Peyer's patch (tissue), 4 donors: ENCODE measurements at regions not wholly inside any gene's neighbourhood (a gene's known extent, or its start where the extent isn't known, plus 50 kb on each side); places are given as distances from the start of the nearest gene placed in this dataset.

Source experiments
- DNase-seq, 3 donors: peaks; one replicate each; pipeline ENCODE4 v3.0.0-alpha.2; 2017 to 2019
- H3K27ac ChIP-seq, 4 donors: fragments of 200-600 bp; sonication (generic); one replicate each; pipeline ENCODE4 v1.5.1; 2016 to 2019
- H3K27me3 ChIP-seq, 2 donors: fragments of 200-600 bp; sonication (generic); one replicate each; pipeline ENCODE4 v1.5.1; 2019
- H3K36me3 ChIP-seq, 3 donors: fragments of 200-600 bp; sonication (generic); one replicate each; pipeline ENCODE4 v1.5.1; 2016 to 2019
- H3K4me1 ChIP-seq, 4 donors: fragments of 200-600 bp; sonication (generic); one replicate each; pipeline ENCODE4 v1.5.1; 2016 to 2019
- H3K4me3 ChIP-seq, 4 donors: fragments of 200-600 bp; sonication (generic); 1 replicate in 3 of 4; 2 replicates in 1 of 4; pipeline ENCODE4 v1.5.1; 2016 to 2019; ENCODE audit warnings: mild to moderate bottlenecking in 1 of 4
- H3K9me3 ChIP-seq, 4 donors: fragments of 200-600 bp; sonication (generic); one replicate each; pipeline ENCODE4 v1.5.1; 2016 to 2019; ENCODE audit warnings: mild to moderate bottlenecking in 1 of 4
- POLR2A ChIP-seq, 2 donors: fragments of 450-650 bp; IDR thresholded peaks; one replicate each; pipeline ENCODE4 v1.5.1; 2017; ENCODE audit warnings: antibody characterized with exemption in 2 of 2, mild to moderate bottlenecking in 2 of 2, moderate library complexity in 2 of 2
- TF ChIP-seq, protein P1 (sequence below), 6 experiments: fragments of 450-650 bp in 4 of 6; fragments of 200-600 bp in 2 of 6; sonication (generic) in 1 of 6; IDR thresholded peaks; one replicate each; pipeline ENCODE4 v1.5.1; 2017 to 2019; ENCODE audit warnings: antibody characterized with exemption in 6 of 6, mild to moderate bottlenecking in 3 of 6, moderate library complexity in 1 of 6

- H3K4me3 ChIP-seq, result no peak overlapping the region
- no peaks in the 10 kb centered on the region for H3K4me1 ChIP-seq
- DNase-seq, result no peak
- no peaks in the 10 kb centered on the region for H3K36me3 ChIP-seq
- H3K27ac ChIP-seq, result no peak overlapping the region
- no peak for TF ChIP-seq POLR2A (IDR thresholded peaks at IDR 0.05)
- TF ChIP-seq, protein P1, sequence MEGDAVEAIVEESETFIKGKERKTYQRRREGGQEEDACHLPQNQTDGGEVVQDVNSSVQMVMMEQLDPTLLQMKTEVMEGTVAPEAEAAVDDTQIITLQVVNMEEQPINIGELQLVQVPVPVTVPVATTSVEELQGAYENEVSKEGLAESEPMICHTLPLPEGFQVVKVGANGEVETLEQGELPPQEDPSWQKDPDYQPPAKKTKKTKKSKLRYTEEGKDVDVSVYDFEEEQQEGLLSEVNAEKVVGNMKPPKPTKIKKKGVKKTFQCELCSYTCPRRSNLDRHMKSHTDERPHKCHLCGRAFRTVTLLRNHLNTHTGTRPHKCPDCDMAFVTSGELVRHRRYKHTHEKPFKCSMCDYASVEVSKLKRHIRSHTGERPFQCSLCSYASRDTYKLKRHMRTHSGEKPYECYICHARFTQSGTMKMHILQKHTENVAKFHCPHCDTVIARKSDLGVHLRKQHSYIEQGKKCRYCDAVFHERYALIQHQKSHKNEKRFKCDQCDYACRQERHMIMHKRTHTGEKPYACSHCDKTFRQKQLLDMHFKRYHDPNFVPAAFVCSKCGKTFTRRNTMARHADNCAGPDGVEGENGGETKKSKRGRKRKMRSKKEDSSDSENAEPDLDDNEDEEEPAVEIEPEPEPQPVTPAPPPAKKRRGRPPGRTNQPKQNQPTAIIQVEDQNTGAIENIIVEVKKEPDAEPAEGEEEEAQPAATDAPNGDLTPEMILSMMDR (IDR thresholded peaks at IDR 0.05), result no peak
- no peaks in the 10 kb centered on the region for H3K27me3 ChIP-seq
- no peaks in the 10 kb centered on the region for H3K9me3 ChIP-seq
Observed at GRCh38 chr4:181312066-181312465, 931.1 kb upstream of the TENM3 start.

DNA sequence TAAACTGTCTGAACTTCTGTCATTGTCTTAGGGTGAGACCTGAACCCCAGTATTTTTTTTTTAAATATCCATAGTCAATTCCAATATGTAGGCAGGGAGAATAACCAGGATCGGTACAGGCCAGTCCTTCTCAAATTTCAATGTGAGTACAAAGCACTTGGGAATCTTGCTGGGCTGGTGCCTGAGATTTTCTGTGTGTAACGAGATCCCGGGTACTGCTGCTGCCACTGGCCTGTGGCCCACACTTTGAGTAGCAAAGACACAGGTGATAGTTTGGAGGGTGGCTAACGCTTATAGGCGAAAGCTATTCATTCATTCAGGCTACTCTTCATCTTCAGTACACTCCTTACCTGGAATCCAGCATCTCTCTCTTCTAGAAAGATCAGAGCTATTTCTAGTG, 923.6 kb upstream of the TENM3 start:
- TF ChIP-seq, protein P1 (IDR thresholded peaks at IDR 0.05), result no peak
- no peak for TF ChIP-seq POLR2A (IDR thresholded peaks at IDR 0.05)
- H3K27ac ChIP-seq, result no peak overlapping the region
- no peaks in the 10 kb centered on the region for H3K27me3 ChIP-seq
- H3K9me3 ChIP-seq, result no peaks in the 10 kb centered on the region
- H3K4me1 ChIP-seq, result no peaks in the 10 kb centered on the region
- no peak for DNase-seq
- no peaks in the 10 kb centered on the region for H3K36me3 ChIP-seq
- H3K4me3 ChIP-seq, result no peak overlapping the region

DNA sequence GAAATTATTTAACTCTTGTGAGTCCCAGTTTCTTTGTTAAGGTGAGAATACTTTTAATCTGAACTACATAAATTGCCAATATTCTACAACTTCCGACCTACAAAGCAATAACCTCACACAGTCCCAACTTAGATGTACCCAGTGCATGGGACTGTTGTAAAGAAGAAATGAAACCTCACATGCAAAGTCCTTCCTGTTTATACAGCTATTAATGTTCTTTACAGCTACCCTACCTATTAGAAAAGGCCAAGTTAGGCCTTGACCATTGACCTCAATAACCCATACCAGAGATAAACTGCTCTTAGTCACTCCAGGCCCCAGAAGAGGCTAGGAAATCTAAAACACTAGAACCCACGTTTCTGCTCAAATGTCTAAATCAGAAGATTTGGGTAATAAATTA, 920.1 kb upstream of the TENM3 start:
- H3K27ac ChIP-seq, result no peak overlapping the region
- no peaks in the 10 kb centered on the region for H3K9me3 ChIP-seq
- H3K4me3 ChIP-seq, result no peak overlapping the region
- no peaks in the 10 kb centered on the region for H3K27me3 ChIP-seq
- no peaks in the 10 kb centered on the region for H3K4me1 ChIP-seq
- no peaks in the 10 kb centered on the region for H3K36me3 ChIP-seq
- DNase-seq, result no peak
- TF ChIP-seq, protein P1 (IDR thresholded peaks at IDR 0.05), result no peak
- TF ChIP-seq POLR2A (IDR thresholded peaks at IDR 0.05), result no peak

- Histone ChIP-seq H3K4me3 (no peak overlapping the region), H3K27me3 (no peaks in the 10 kb centered on the region), H3K36me3 (no peaks in the 10 kb centered on the region), H3K9me3 (no peaks in the 10 kb centered on the region), H3K4me1 (no peaks in the 10 kb centered on the region), H3K27ac (no peak overlapping the region)
- DNase-seq, result no peak
- TF ChIP-seq, protein P1 (IDR thresholded peaks at IDR 0.05), result no peak
- no peak for TF ChIP-seq POLR2A (IDR thresholded peaks at IDR 0.05)
Observed at GRCh38 chr4:181330654-181331201, 912.5 kb upstream of the TENM3 start.

GRCh38 chr4:181331214-181331613, 912.0 kb upstream of the TENM3 start:
- Histone ChIP-seq H3K36me3 (no peaks in the 10 kb centered on the region), H3K27ac (no peak overlapping the region), H3K4me3 (no peak overlapping the region), H3K4me1 (no peaks in the 10 kb centered on the region), H3K9me3 (no peaks in the 10 kb centered on the region), H3K27me3 (no peaks in the 10 kb centered on the region)
- TF ChIP-seq, protein P1 (IDR thresholded peaks at IDR 0.05), result no peak
- no peak for TF ChIP-seq POLR2A (IDR thresholded peaks at IDR 0.05)
- no peak for DNase-seq

DNA sequence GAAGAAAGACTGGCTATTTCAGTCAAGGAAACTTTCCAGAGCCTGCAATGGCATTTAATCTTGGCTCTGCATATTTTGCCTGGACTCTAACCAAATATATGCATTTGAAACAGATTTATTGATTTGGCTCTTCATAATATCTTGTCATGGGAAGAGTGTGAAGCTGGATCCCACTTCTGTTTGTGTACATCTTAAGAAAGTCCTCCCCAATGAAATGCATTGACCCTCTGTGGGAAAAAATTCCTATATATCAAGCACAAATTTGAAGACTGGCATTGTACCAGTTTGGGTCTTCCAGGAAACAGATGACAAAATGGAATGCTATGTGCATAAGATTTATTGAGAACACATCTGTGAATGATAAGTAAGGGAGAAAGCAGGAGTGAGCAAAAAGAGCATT, 897.3 kb upstream of the TENM3 start:
- TF ChIP-seq, protein P1 (IDR thresholded peaks at IDR 0.05), result no peak
- no peak for TF ChIP-seq POLR2A (IDR thresholded peaks at IDR 0.05)
- H3K4me3 ChIP-seq, result no peak overlapping the region
- H3K27me3 ChIP-seq, result no peaks in the 10 kb centered on the region
- no peaks in the 10 kb centered on the region for H3K4me1 ChIP-seq
- no peak for DNase-seq
- no peaks in the 10 kb centered on the region for H3K36me3 ChIP-seq
- no peak overlapping the region for H3K27ac ChIP-seq
- H3K9me3 ChIP-seq, result no peaks in the 10 kb centered on the region
